BLaER1 treated with 17β-estradiol and CSF1 and Interleukin-3, amounts not matched to agents 10 nM and 100 nM (cell line): ENCODE measurements at regions not wholly inside any gene's neighbourhood (a gene's known extent, or its start where the extent isn't known, plus 50 kb on each side); places are given as distances from the start of the nearest gene placed in this dataset.

ENCODE experiments used
- H3K27ac ChIP-seq, 11 experiments: shearing (Covaris generic); formaldehyde crosslinking; 2 replicates each; pipeline ENCODE4 v1.8.1; 2022
- H3K27me3 ChIP-seq, 11 experiments: shearing (Covaris generic); formaldehyde crosslinking; 2 replicates each; pipeline ENCODE4 v1.8.1; 2022
- H3K36me3 ChIP-seq, 11 experiments: shearing (Covaris generic); formaldehyde crosslinking; 2 replicates each; pipeline ENCODE4 v1.8.1; 2022
- H3K4me1 ChIP-seq, 10 experiments: shearing (Covaris generic); formaldehyde crosslinking; 2 replicates each; pipeline ENCODE4 v1.8.1; 2022
- H3K4me2 ChIP-seq, 11 experiments: shearing (Covaris generic); formaldehyde crosslinking; 2 replicates each; pipeline ENCODE4 v1.8.1; 2022
- H3K4me3 ChIP-seq, 10 experiments: shearing (Covaris generic); formaldehyde crosslinking; 2 replicates each; pipeline ENCODE4 v1.8.1; 2022
- H3K9ac ChIP-seq, 11 experiments: shearing (Covaris generic); formaldehyde crosslinking; 2 replicates each; pipeline ENCODE4 v1.8.1; 2022
- H3K9me3 ChIP-seq, 11 experiments: shearing (Covaris generic); formaldehyde crosslinking; replicated peaks in 1 of 11; 2 replicates each; pipeline ENCODE4 v1.8.1; 2022
- H4K20me1 ChIP-seq, 11 experiments: shearing (Covaris generic); formaldehyde crosslinking; 2 replicates each; pipeline ENCODE4 v1.8.1; 2022
- Cebpa-rat ChIP-seq, 11 experiments: shearing (Covaris generic); IDR thresholded peaks; 2 replicates each; pipeline ENCODE4 v1.8.1; 2022

GRCh38 chr15:38721568-38721945 lies 156.9 kb upstream of the RASGRP1 start:
- no peak overlapping the region for H3K27ac ChIP-seq

GRCh38 chr15:38722236-38722635 lies 157.6 kb upstream of the RASGRP1 start:
- H3K4me3 ChIP-seq = no peak overlapping the region
- no peaks in the 10 kb centered on the region for H3K36me3 ChIP-seq
- no peaks in the 10 kb centered on the region for H3K9me3 ChIP-seq
- H3K27me3 ChIP-seq = no peaks in the 10 kb centered on the region
- H4K20me1 ChIP-seq = no peaks in the 10 kb centered on the region
- no peaks in the 10 kb centered on the region for H3K4me1 ChIP-seq
- H3K9ac ChIP-seq = no peak overlapping the region
- no peak overlapping the region for H3K27ac ChIP-seq
- H3K4me2 ChIP-seq = no peak overlapping the region
- no peak for TF ChIP-seq Cebpa-rat (IDR thresholded peaks at IDR 0.05)

More at GRCh38 chr15:38721568-38721945, 156.9 kb upstream of the RASGRP1 start:
- no peak for TF ChIP-seq Cebpa-rat (IDR thresholded peaks at IDR 0.05)
- Histone ChIP-seq H3K36me3 (no peaks in the 10 kb centered on the region), H3K4me3 (no peak overlapping the region), H4K20me1 (no peaks in the 10 kb centered on the region), H3K9ac (no peak overlapping the region), H3K27me3 (no peaks in the 10 kb centered on the region), H3K9me3 (no peaks in the 10 kb centered on the region), H3K4me2 (no peak overlapping the region), H3K4me1 (no peaks in the 10 kb centered on the region)

GRCh38 chr15:38724827-38725226 lies 160.2 kb upstream of the RASGRP1 start:
- H3K27me3 ChIP-seq = no peaks in the 10 kb centered on the region
- H3K9ac ChIP-seq = no peak overlapping the region
- H3K27ac ChIP-seq = no peak overlapping the region
- no peaks in the 10 kb centered on the region for H4K20me1 ChIP-seq
- H3K4me3 ChIP-seq = no peak overlapping the region
- no peaks in the 10 kb centered on the region for H3K36me3 ChIP-seq
- no peaks in the 10 kb centered on the region for H3K9me3 ChIP-seq
- no peak for TF ChIP-seq Cebpa-rat (IDR thresholded peaks at IDR 0.05)
- H3K4me2 ChIP-seq = no peak overlapping the region
- no peaks in the 10 kb centered on the region for H3K4me1 ChIP-seq

- Histone ChIP-seq H3K27me3 (no peaks in the 10 kb centered on the region), H3K4me3 (no peak overlapping the region), H3K4me1 (no peaks in the 10 kb centered on the region), H3K4me2 (no peak overlapping the region), H4K20me1 (no peaks in the 10 kb centered on the region), H3K9me3 (no peaks in the 10 kb centered on the region), H3K9ac (no peak overlapping the region), H3K27ac (no peak overlapping the region), H3K36me3 (no peaks in the 10 kb centered on the region)
- no peak for TF ChIP-seq Cebpa-rat (IDR thresholded peaks at IDR 0.05)
Measured at GRCh38 chr15:38726187-38726586, 161.6 kb upstream of the RASGRP1 start.

- Histone ChIP-seq H4K20me1 (no peaks in the 10 kb centered on the region), H3K4me1 (peaks cover 0 to 7% (median 6%) of the 10 kb centered on the region in 10 experiments; a peak in 11 of 20 replicates), H3K27me3 (no peaks in the 10 kb centered on the region), H3K4me2 (no peak overlapping the region), H3K9me3 (peaks cover 0 to 8% (median 0%) of the 10 kb centered on the region in 11 experiments; a peak in 2 of 22 replicates), H3K4me3 (no peak overlapping the region), H3K9ac (no peak overlapping the region), H3K27ac (no peak overlapping the region), H3K36me3 (no peaks in the 10 kb centered on the region)
- no peak for TF ChIP-seq Cebpa-rat (IDR thresholded peaks at IDR 0.05)
Measured at GRCh38 chr15:38733331-38733730, 168.7 kb upstream of the RASGRP1 start.

- H3K9me3 ChIP-seq = no peaks in the 10 kb centered on the region
- no peaks in the 10 kb centered on the region for H3K36me3 ChIP-seq
- no peak for TF ChIP-seq Cebpa-rat (IDR thresholded peaks at IDR 0.05)
- H3K4me3 ChIP-seq = no peak overlapping the region
- H4K20me1 ChIP-seq = no peaks in the 10 kb centered on the region
- no peak overlapping the region for H3K27ac ChIP-seq
- H3K9ac ChIP-seq = no peak overlapping the region
- no peak overlapping the region for H3K4me2 ChIP-seq
- H3K27me3 ChIP-seq = no peaks in the 10 kb centered on the region
- H3K4me1 ChIP-seq = peaks cover 0 to 13% (median 0%) of the 10 kb centered on the region in 10 experiments; a peak in 6 of 20 replicates
Measured at GRCh38 chr15:38740206-38740605, 175.6 kb upstream of the RASGRP1 start.

GRCh38 chr15:38743147-38743546 lies 178.5 kb upstream of the RASGRP1 start:
- H3K9ac ChIP-seq = no peak overlapping the region
- H4K20me1 ChIP-seq = no peaks in the 10 kb centered on the region
- H3K9me3 ChIP-seq = no peaks in the 10 kb centered on the region
- no peak overlapping the region for H3K27ac ChIP-seq
- H3K27me3 ChIP-seq = no peaks in the 10 kb centered on the region
- H3K36me3 ChIP-seq = no peaks in the 10 kb centered on the region
- no peak for TF ChIP-seq Cebpa-rat (IDR thresholded peaks at IDR 0.05)
- H3K4me1 ChIP-seq = peaks cover 0 to 13% (median 0%) of the 10 kb centered on the region in 10 experiments; a peak in 6 of 20 replicates
- no peak overlapping the region for H3K4me3 ChIP-seq
- H3K4me2 ChIP-seq = peak overlapping the region in 2 of 11 experiments; percentile 17 to 49; a peak in 2 of 22 replicates

GRCh38 chr15:38745126-38745525 lies 180.5 kb upstream of the RASGRP1 start:
- no peaks in the 10 kb centered on the region for H3K9me3 ChIP-seq
- no peak overlapping the region for H3K4me2 ChIP-seq

GRCh38 chr15:38745626-38746025 lies 181.0 kb upstream of the RASGRP1 start:
- Histone ChIP-seq H4K20me1 (no peaks in the 10 kb centered on the region), H3K36me3 (no peaks in the 10 kb centered on the region), H3K9ac (no peak overlapping the region), H3K27ac (no peak overlapping the region), H3K4me2 (no peak overlapping the region), H3K9me3 (no peaks in the 10 kb centered on the region), H3K4me1 (peaks cover 0 to 13% (median 0%) of the 10 kb centered on the region in 10 experiments; a peak in 6 of 20 replicates), H3K4me3 (no peak overlapping the region), H3K27me3 (no peaks in the 10 kb centered on the region)
- TF ChIP-seq Cebpa-rat (IDR thresholded peaks at IDR 0.05) = no peak

More at GRCh38 chr15:38745126-38745525, 180.5 kb upstream of the RASGRP1 start:
- Histone ChIP-seq H3K4me3 (no peak overlapping the region), H3K36me3 (no peaks in the 10 kb centered on the region), H3K4me1 (peaks cover 0 to 13% (median 0%) of the 10 kb centered on the region in 10 experiments; a peak in 6 of 20 replicates), H3K9ac (no peak overlapping the region), H3K27ac (no peak overlapping the region), H4K20me1 (no peaks in the 10 kb centered on the region), H3K27me3 (no peaks in the 10 kb centered on the region)
- TF ChIP-seq Cebpa-rat (IDR thresholded peaks at IDR 0.05) = no peak

- H4K20me1 ChIP-seq = no peaks in the 10 kb centered on the region
Measured at GRCh38 chr15:38746211-38746610, 181.6 kb upstream of the RASGRP1 start.

More at GRCh38 chr15:38746211-38746610, 181.6 kb upstream of the RASGRP1 start:
- no peaks in the 10 kb centered on the region for H3K36me3 ChIP-seq
- no peak overlapping the region for H3K4me3 ChIP-seq
- H3K9me3 ChIP-seq = no peaks in the 10 kb centered on the region
- H3K9ac ChIP-seq = no peak overlapping the region
- no peak overlapping the region for H3K4me2 ChIP-seq
- H3K27me3 ChIP-seq = no peaks in the 10 kb centered on the region
- H3K4me1 ChIP-seq = peaks cover 0 to 13% (median 0%) of the 10 kb centered on the region in 10 experiments; a peak in 6 of 20 replicates
- H3K27ac ChIP-seq = no peak overlapping the region
- no peak for TF ChIP-seq Cebpa-rat (IDR thresholded peaks at IDR 0.05)
